Stomach (tissue), 4 donors: ENCODE measurements at regions not wholly inside any gene's neighbourhood (a gene's known extent, or its start where the extent isn't known, plus 50 kb on each side); places are given as distances from the start of the nearest gene placed in this dataset.

Experiments used
- POLR2A ChIP-seq, 4 donors: fragments of 450-650 bp; IDR thresholded peaks; one replicate each; pipeline ENCODE4 v1.6.1; 2016; ENCODE audit warnings: antibody characterized with exemption in 4 of 4, control low read depth in 2 of 4, mild to moderate bottlenecking in 1 of 4, moderate library complexity in 1 of 4
- POLR2AphosphoS5 ChIP-seq, 3 donors: sonication (generic); formaldehyde crosslinking; IDR thresholded peaks; one replicate each; pipeline ENCODE4 v1.6.1; 2016; ENCODE audit warnings: antibody characterized with exemption in 3 of 3
- TF ChIP-seq, protein P1 (sequence below), 7 experiments: fragments of 450-650 bp in 4 of 7; fragments of 200-600 bp in 3 of 7; sonication (generic) in 3 of 7; IDR thresholded peaks; one replicate each; pipeline ENCODE4 v1.5.1; 2016 to 2019; ENCODE audit warnings: antibody characterized with exemption in 7 of 7, control low read depth in 2 of 7, mild to moderate bottlenecking in 1 of 7

GRCh38 chr5:8930021-8930420 lies 615.9 kb downstream of the SEMA5A start:
- TF ChIP-seq, protein P1, sequence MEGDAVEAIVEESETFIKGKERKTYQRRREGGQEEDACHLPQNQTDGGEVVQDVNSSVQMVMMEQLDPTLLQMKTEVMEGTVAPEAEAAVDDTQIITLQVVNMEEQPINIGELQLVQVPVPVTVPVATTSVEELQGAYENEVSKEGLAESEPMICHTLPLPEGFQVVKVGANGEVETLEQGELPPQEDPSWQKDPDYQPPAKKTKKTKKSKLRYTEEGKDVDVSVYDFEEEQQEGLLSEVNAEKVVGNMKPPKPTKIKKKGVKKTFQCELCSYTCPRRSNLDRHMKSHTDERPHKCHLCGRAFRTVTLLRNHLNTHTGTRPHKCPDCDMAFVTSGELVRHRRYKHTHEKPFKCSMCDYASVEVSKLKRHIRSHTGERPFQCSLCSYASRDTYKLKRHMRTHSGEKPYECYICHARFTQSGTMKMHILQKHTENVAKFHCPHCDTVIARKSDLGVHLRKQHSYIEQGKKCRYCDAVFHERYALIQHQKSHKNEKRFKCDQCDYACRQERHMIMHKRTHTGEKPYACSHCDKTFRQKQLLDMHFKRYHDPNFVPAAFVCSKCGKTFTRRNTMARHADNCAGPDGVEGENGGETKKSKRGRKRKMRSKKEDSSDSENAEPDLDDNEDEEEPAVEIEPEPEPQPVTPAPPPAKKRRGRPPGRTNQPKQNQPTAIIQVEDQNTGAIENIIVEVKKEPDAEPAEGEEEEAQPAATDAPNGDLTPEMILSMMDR (IDR thresholded peaks at IDR 0.05): no peak
- TF ChIP-seq POLR2A (IDR thresholded peaks at IDR 0.05) (no peak), POLR2AphosphoS5 (IDR thresholded peaks at IDR 0.05) (no peak)
